Ovary (tissue), 3 donors: ENCODE measurements at regions not wholly inside any gene's neighbourhood (a gene's known extent, or its start where the extent isn't known, plus 50 kb on each side); places are given as distances from the start of the nearest gene placed in this dataset.

Experiments
- CTCF ChIP-seq, 3 donors: fragments of 450-650 bp in 2 of 3; fragments of 200-600 bp in 1 of 3; IDR thresholded peaks; one replicate each; pipeline versions ENCODE4 v1.5.1 to v1.8.0; 2016 to 2022; ENCODE audit warnings: antibody characterized with exemption in 3 of 3, mild to moderate bottlenecking in 1 of 3
- EP300 ChIP-seq: sonication (generic); formaldehyde crosslinking; IDR thresholded peaks from one replicate; pipeline ENCODE4 v1.6.1; 2017; ENCODE audit warnings: antibody characterized with exemption
- donor health status: DM: no; HTN: no; CAD: no.

- TF ChIP-seq CTCF (IDR thresholded peaks at IDR 0.05) (no peak), EP300 (no peak)
Observed at GRCh38 chr5:153258469-153258868, 232.0 kb upstream of the GRIA1 start.
